Activated CD4-positive, alpha-beta T cell treated with anti-CD3 and anti-CD28 coated beads, Interleukin-2, amount 50 U/mL, for 1 hour (primary cell): ENCODE measurements at regions not wholly inside any gene's neighbourhood (a gene's known extent, or its start where the extent isn't known, plus 50 kb on each side); places are given as distances from the start of the nearest gene placed in this dataset.

ENCODE experiments used
- DNase-seq: peaks from one replicate; pipeline ENCODE4 v3.0.0-alpha.2; 2020

DNA sequence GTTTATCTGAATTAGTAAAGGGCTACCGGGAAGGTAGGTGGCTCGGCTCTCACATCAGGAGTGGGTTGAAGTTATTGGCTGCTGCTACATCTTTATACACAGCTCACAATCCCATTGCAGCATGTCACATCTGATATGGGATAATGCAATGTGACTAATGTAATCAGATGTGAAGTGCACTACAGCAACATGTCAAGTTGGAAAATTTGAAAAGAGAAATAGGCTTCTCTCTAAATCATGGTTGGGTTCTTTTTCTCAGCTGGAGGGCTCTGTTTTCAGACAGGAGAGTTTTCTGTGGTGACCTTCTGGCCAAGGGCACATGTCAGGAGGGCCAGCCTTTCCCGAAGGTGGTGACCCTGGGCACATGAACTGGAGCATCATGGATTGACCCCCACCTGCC is 337.5 kb downstream of the HRH4 start:
- DNase-seq = no peak

DNA sequence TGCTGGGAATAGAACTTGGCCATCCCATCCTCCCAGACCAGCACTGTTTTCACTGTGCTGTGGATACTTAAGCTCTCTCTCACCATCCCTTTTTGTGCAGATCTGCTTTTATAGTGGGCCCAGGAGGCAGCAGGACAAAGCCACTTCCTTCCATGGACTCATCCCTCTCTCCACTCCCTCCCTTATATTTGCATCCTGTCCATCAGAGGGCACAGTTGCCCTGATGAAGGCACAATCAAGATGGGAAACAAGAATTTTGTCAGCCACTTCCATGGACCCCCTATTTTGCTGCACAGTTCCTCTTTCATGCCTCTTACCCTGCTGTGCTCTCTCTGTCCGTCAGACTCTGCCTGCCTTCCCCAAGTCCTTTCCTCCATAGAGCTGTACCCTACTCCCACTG is 338.7 kb downstream of the HRH4 start:
- no peak for DNase-seq

DNA sequence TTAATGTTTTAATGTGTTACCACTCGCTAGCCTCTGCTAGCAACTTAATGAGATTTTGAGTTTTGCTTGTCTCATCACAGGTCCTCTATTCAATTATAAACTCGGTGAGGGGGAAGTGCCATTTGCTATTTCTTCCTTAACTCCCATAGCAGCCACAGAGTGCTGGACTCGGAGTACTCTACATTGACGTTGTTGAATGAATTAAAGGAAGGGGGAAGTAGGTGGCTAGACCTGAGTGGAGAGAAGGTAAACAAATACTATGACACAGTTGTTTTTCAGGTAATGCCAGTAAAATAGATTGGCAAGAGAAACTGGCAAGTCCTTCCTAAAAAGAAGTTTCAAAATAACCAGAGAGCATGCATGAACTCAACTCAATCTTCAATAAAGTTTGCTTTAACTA is 339.3 kb downstream of the HRH4 start:
- no peak for DNase-seq

DNA sequence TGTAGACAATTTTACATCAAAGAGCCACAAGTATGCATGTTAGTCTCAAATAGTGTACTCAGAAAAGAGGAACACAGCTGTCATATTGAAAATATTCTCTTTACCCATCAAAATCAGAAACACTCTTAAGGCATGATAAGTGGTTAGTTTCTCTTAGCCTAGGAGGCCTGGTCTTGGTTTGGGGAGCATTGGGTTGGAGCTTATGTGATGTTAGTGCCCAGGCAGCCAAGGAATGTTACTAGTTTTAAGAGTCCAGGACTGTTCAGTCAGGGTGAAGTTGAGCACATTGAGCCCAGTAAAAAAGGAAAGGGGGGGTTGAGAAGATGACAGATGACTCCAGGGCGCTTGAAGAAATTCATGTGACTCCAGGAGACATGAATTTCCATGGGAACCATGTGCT is 340.6 kb downstream of the HRH4 start:
- no peak for DNase-seq

DNA sequence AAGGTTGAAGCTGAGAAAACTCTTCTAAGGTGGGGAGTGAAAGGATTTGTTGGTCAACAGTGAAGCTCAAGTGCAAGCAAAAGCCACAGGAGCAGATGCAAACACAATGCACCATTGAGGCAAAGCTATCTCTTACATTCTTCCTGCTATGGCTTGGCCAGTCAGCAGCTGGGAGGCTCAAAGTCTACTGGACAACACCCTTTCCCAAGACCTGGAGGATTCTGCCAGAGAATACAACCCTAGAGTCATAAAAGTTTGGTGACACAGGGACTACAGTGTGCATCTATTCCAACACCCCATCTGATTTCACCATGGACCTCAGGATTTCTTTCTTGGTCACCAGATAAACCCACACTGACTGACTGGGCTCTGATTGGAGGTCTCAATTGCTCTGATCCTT is 342.0 kb downstream of the HRH4 start:
- DNase-seq = no peak

DNA sequence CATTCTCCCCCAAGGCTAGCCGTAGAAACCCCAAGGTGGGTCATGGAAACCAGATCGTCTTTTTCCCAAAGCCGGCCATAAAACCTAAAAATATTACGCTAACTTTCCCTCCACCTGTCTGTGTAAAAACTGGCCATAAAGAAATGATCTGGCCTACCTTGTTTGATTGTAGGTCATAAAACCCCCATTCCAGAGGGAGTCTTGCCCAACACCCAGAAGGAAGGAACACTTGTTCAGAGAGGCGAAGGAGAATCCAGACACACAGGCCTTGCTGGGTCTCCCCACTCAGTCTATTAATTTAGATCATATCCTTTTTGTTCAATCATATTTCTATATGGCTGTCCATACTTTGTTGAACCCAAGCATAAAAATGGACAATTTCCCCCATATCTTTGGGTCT is 344.7 kb downstream of the HRH4 start:
- no peak for DNase-seq

DNA sequence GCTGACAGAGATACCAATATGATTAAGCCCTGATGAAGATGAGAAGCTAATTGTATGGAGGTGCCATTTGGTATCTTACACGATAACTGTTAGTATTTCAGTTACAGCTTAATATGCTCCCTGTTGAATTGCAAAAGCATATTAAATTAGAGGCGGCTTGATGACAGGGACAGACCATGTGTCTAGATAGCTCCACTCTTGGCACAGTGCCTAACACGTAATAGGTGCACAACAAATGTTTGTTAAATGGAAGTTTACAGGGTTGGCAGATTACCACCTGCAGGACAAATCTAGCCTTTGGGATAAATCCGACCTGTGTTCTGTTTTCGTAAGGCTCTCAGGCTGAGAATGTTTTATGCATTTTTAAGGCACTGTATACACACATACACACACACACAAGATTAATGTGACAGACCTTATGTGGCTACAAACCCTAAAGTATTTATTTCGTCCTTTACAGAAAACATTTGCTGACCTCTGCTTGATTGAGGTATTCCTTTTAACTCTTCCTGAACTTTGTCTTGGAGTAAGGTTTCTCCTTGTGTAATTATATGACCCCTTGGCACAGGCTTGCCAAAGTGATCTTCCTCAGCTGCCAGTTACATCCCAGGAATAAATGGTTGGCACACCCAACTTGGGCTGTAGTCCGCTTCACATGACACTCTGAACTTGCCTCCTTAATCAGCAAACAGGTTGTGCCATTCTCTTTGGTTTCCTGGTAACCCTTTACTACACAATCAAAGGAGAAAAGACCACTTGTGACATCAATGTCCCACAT is 348.9 kb downstream of the HRH4 start:
- no peak for DNase-seq

DNA sequence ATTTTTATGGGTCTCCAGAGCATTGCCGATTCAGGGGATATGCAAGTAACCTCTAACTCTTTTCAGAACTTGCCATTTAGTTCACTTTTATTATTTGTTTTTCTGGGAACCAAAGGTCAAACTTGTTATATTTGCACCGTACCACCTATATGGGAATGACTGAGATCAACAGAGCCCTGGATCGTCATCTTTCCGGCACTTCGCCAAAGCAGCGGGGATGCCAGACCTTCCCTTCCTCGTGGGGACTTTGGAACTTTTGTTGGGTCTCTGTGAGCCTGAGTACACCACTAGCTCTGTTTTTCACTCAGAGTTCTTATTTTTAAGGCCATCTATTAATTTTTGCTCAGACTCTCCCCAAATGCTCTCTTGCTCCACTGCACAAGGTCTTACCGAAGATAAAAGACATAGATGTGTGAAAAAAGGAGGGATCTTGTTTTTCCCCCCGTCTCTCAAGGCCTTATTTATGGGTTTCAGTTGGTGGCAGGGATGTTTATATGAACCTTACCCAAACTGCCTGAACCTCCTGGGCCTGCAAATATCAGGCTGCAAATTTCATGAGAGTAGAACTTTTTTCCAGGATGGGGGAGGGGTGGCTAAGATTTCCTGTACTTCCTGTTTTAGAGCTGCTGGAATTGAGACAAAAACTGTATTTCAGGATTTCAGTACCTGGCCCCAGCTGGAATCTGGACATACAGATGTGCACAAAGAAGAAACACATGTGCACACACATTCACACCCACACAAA is 350.3 kb downstream of the HRH4 start:
- DNase-seq = no peak

DNA sequence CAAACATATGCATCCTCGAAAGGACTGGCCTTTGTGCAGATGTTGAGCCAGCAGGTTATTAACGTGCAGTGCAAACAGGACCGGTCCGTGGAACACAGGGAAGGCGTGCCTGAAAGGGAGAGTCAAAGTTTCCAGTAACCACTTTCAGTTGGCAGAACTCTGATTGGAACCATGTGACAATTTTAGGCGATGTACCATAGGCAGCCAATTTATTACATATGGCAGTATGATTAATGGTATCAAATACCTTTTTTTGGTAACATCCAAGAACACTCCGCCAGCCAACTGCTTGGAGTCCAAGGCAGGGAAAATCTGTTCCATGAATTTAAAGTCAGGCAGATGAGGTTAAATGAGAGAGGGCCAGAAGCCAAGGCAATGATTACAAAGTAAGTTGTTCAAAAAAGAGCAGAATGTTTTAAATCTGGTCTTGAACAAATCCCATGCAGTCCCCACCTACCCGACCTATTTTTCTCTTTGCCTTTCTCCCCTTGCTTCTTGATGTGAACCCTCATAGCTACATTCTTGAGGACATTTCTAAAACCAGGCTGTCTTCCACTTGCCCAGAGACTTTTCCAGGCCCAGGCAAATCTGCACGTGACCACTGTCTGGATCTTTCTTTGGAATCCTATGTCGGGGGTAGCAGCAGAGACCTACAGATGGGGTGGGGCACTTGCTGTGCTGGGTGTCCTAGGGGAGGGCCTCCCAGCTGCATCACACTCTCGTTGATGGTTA is 351.7 kb downstream of the HRH4 start:
- no peak for DNase-seq

DNA sequence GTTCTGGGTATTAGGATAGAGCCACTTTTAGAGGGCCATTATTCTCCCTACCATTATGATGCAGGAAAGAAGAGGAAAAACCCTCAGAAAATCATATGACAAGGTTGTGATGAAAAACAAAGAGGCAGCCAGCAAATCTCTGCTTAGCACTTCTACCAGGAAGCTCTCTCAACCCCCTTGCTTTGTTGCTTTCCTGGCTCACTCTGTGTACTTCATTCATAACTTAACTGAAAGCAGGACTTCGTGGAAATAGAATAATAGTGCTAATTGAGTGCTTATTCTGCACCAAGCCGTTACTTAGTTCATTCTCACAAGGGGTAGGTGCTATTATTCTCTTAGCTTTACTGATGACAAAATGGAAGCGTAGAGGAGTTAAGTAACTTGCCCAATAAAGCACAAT is 354.1 kb downstream of the HRH4 start:
- DNase-seq = no peak

DNA sequence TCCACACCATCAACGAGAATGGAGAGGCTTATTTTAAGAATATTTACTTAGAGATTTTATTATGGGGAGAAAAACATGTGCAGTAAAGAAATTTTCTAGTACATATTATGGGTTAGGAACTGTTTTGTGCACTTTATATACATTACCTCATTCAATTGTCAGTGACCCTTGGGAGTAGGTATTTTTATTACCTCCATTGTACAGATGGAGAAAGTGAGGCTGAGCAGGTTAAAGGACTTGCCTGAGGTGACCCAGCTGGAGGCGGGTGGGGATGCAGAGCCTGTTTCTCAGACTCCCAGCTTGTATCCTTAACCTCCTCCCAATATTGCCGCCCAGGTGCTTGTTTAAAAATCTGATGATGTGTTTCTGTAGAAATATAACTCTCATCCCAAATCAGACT is 356.7 kb downstream of the HRH4 start:
- no peak for DNase-seq

DNA sequence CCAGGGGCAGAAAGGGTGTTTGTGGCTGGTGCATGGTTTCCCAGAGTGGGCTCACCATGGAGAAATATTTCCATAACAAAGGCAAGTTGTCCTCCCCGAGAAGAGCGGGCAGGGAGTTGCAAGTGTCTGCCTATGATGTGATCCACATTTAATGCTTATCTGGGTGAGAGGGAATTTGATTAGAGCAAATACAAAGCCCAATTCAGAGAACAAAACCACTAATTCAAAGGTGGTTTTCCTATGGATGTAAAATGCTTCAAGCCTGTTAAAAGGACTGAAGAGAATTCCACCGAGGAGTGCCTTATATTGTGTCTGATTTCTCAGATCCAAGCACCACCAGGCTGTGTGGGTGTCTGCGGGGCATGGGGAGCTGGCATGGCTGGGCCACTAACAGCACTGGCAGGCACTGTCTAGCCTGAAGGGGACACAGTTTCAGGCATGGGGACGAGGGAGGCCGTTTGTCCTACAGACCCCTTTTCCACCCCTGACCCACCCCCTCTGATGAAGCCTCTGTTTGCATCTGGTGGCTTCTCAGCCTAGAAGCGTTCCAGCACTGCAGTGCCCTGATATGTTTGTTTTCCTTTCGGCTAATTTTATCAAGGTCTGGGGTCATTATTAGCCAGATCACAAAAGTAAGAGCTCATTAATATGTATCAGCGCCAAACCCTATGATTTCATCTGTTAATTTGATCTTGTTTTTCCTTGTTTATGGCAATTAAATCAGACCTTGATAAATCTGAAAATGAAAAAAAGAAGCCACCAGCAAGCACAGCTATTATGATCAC is 357.3 kb downstream of the HRH4 start:
- DNase-seq = no peak

DNA sequence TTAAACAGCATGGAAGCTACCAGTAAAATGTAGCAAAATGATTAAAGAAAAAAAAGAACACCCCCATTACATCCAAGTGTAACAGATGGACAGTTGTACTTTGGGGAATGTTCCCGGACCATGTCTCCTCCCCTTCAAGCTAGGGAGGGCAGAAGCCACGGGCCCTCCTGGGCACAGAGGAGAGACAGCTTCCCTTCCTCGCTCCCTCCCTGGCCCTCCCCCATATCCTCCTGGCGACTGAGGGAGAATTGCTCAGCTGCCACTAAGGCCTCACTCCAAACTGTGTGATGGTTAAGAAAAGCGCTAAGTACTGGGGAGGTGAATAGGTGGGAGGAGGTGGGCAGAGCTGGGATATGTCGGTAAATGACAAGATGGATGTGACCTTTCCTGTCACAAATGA is 358.0 kb downstream of the HRH4 start:
- no peak for DNase-seq

DNA sequence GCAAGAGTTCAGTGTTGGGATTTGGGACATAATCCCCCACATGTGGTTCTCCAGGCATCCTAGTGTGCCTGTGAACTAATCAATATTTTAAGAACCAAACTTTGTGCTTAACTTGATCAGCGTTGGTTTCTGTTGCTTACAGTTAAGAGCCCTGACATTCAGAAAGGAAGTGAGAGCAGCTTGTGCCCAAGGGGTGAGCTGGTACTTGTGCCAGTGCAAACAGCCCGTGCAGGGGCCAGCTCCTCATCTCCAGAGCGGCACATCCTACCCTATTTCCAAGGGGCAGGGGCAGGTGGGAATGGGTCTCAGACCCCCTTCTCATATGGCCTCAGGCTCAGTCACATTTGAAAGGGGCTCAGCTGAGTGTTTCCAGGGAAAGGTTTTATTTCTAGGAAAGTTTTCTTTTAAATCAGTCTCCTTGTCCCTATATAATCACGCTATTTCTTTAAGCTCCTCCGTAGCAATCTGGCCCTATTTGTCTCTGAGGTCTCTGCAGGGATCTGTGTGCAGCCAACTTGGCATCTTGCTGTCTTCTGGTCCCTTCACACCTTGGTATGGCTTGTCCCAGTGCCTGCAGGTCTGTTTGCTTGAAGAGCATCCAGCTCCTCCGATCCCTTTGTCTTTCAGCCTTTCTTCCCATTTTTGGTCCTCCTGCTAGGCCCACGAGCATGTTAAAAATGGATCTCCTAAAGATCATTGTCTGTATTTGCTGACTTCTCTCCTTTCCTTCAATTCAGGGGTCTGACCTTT is 358.9 kb downstream of the HRH4 start:
- no peak for DNase-seq

DNA sequence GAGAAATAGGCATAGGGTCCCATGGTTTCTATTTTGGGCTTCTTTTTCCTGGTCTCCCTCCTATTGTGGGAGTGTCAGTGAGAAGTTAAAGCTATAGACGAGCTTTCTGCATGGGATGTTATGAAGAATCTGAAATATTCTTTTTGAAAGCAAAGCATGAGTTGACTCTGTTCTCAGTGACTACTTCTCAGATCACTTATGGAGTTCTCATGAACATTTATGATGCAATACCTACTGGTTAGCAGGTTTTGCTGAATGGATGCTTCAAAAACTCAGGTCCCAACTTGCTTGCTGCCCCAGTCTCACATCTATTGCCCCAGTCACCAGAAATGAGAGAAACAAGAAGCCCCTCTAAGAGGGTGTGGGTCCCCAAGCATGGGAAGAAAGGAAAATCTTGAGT is 365.0 kb downstream of the HRH4 start:
- DNase-seq = no peak

DNA sequence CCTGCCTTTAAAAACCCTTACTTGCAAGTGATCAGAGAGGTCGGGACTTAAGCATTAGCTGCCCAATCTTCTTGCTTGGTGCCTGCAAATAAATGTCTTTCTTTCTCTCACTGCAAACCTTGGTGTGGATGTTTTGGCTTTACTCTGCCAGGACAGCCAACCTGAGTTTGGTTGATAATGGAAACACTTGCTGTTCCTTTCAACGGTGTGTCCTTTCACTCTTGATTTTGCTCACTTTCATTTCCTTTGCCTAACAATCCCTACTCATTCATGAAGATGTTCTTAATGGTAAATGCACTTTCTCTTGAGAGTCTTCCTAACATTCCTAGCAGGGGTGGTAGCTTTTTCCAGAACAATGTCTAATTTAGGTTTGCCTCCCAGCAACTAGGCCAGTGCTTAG is 366.2 kb downstream of the HRH4 start:
- DNase-seq = no peak

DNA sequence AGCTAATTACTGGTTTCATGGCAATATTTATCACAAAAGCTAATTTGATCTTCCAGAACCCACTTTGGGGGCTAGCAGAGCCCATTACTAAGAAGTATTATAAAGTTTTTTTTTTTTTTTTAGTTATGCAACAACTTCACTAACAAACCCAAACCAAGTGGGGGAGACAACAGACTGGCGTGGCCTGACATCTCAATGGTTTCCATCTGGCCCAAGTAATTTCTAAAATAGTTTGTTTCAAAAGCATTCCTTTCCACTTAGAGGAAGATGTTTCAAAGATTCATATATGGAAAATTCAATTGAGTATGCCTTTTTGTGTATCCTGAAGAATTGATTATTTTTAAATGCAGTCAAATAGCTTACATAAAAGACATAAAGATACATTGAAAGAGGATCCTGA is 367.1 kb downstream of the HRH4 start:
- no peak for DNase-seq

DNA sequence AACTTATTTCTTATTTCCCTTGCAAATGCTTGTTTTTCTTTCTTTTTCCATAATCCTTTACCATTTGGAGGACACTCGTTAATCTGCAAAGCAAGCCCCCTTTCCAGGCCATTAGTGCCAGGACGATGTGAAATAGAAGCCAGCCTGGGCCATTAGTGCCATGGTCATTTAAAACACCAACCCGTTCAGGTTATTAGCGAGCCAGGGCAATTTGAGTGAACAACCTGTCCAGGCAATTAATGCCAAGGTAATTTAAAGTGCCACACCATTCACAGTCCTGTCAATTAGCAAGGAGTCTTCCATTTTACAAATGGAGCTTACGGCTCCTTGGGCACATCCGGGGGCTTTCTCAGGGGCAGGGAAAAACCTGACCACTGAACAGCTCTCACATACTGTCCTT is 370.6 kb downstream of the HRH4 start:
- no peak for DNase-seq

DNA sequence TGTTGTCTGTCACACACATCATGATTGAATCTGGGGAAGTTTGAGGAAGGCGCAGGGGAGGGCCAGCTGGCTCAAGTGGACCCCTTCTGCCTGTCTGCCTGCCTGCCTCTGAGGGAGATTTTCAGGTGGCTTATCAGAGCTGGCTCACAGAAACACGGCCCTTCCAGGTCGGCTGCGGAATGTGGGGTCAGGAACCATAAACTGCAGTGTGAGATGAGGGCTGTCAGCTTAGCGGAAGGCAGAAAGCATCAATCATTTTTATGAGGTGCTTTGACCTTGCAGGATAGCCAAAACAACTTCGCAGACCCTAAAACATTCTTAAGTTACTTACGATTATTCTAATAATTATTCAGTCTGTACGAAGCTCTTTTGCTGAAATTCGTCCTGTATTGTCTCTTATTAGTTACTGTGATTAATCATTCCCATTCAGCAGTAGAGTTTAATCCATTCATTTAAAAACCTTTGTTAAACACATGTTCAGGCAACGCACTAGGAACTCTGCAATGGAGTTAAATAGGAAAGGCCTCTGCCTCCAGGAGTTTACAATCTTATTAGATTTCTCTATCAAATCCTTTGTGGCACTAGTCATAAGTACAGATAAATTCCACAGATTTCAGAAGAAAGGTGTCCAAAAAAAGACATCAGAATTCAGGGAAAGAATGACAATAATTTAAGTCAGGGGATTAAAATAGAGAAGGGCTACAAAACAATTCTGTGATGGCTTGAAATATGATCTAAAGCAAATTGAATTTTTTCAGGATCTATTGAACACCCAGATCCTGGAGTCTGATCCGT is 371.6 kb downstream of the HRH4 start:
- no peak for DNase-seq

DNA sequence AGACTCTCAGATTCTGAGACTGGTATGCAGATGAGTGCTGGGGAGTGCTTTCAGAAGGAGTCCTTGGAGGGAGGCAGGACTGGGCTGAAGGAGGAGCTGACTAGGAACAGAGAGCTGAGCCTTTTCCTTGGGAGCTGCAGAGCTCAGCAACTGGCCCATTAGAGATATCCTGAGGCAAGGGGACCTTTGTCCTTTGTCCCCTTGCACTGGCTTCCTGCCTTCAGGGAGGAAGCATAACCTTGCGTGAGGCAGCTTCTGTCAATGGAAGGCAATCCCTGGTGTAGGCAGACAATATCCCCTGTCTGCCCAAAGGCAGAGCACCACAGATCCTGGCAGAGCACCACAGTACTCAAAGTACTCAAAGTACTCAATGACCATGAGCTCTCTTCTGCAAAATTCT is 375.3 kb downstream of the HRH4 start:
- DNase-seq = no peak

DNA sequence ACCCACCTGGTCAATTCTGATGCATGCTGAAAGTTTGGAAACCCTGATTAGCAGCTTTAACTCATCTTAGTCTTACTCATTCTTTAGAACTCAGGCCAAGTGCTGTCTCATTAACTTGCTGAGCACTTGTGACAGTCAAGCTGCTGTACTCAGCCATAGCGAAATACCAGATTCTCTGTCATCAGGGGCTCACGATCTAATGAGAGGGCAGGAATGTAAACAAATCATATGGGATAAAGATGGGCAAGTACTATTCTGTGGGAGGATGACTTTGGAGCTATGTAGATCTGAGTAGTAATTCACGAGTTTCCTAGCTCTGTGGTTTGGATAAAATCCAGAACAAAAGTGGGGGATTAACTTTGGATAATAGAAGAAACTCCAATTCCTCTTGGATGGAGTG is 376.6 kb downstream of the HRH4 start:
- no peak for DNase-seq

DNA sequence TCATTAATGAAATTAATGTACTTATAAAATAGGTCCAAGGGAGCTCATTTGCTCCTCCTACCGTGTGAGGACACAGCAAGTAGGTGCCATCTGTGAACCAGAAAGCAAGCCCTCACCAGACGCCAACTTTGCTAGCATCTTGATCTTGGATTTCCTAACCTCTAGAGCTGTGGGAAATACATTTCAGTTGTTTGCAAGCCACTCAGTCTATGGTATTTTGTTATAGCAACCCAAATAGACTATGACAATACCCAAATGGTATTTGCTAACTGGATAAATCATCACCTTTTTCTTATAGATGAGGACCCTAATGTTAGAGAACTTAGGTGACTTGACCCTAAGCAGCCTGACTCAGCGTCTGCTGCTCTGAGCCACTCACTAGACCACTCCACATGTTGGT is 379.6 kb downstream of the HRH4 start:
- DNase-seq = no peak
